PC-3 (cell line): ENCODE measurements at regions not wholly inside any gene's neighbourhood (a gene's known extent, or its start where the extent isn't known, plus 50 kb on each side); places are given as distances from the start of the nearest gene placed in this dataset.

Source experiments
- ATAC-seq: fragments of 200-7000 bp; cut with Tn5 transposase; 2 replicates; pipeline ENCODE4 v1.9.1; 2020; ENCODE audit warnings: mild to moderate bottlenecking, moderate library complexity
- BruUV-seq: library from RNA; stranded (reverse); fragments of 400-500 nt; replicated peaks from 2 replicates; lab custom pipeline; 2021; lab: Mats Ljungman, UMichigan
- CTCF ChIA-PET: fragments of 300-600 bp; sonication (Branson Sonifier 250); formaldehyde crosslinking; loops from one replicate; lab custom pipeline; 2022; ENCODE audit warnings: antibody characterized with exemption; lab: Charles Lee
- POLR2A ChIA-PET: fragments of 300-600 bp; sonication (Branson Sonifier 250); formaldehyde crosslinking; loops from one replicate; lab custom pipeline; 2022; ENCODE audit warnings: antibody characterized with exemption; ENCODE audit not compliant: unreplicated experiment; lab: Charles Lee
- DNase-seq: peaks from one replicate; pipeline ENCODE4 v3.0.0-alpha.2; 2015
- H2AFZ ChIP-seq: fragments of 300-600 bp; sonication (generic); 2 replicates; pipeline ENCODE4 v1.6.0; 2016; ENCODE audit warnings: antibody characterized with exemption, low read length
- H3F3A ChIP-seq: fragments of 300-600 bp; sonication (generic); one replicate; pipeline ENCODE4 v1.6.0; 2017; ENCODE audit warnings: antibody characterized with exemption, low read length, control low read depth, mild to moderate bottlenecking; ENCODE audit not compliant: unreplicated experiment
- H3K27ac ChIP-seq: fragments of 300-600 bp; sonication (generic); 2 replicates; pipeline ENCODE4 v1.5.1; 2016; ENCODE audit warnings: mild to moderate bottlenecking, low read length
- H3K27me3 ChIP-seq: fragments of 300-600 bp; sonication (generic); 2 replicates; pipeline ENCODE4 v1.6.1; 2016; ENCODE audit warnings: low read length, mixed read lengths
- H3K36me3 ChIP-seq: fragments of 300-600 bp; sonication (generic); 2 replicates; pipeline ENCODE4 v1.6.1; 2016; ENCODE audit warnings: low read depth, mixed run types, low read length, mixed read lengths
- H3K4me1 ChIP-seq: fragments of 300-600 bp; sonication (generic); 2 replicates; pipeline ENCODE4 v1.5.1; 2016; ENCODE audit warnings: low read length; ENCODE audit not compliant: insufficient read depth
- H3K4me2 ChIP-seq: fragments of 300-600 bp; sonication (generic); 2 replicates; pipeline ENCODE4 v1.6.0; 2016; ENCODE audit warnings: low read length
- H3K4me3 ChIP-seq: fragments of 300-600 bp; sonication (generic); 2 replicates; pipeline ENCODE4 v1.5.1; 2016; ENCODE audit warnings: mild to moderate bottlenecking, low read length, mixed read lengths
- H3K79me2 ChIP-seq: fragments of 300-600 bp; sonication (generic); 2 replicates; pipeline ENCODE4 v1.6.1; 2017; ENCODE audit warnings: low read length, mixed read lengths
- H3K9ac ChIP-seq: fragments of 300-600 bp; sonication (generic); 2 replicates; pipeline ENCODE4 v1.6.0; 2016; ENCODE audit warnings: mild to moderate bottlenecking, low read length
- H3K9me2 ChIP-seq: fragments of 300-600 bp; sonication (generic); replicated peaks from 2 replicates; pipeline ENCODE4 v1.6.1; 2016; ENCODE audit warnings: mixed run types, low read length, mixed read lengths
- H3K9me3 ChIP-seq: fragments of 300-600 bp; sonication (generic); 2 replicates; pipeline ENCODE4 v1.6.1; 2016; ENCODE audit warnings: low read length, mixed read lengths
- H4K20me1 ChIP-seq: fragments of 300-600 bp; sonication (generic); 2 replicates; pipeline ENCODE4 v1.6.1; 2016; ENCODE audit warnings: low read length, mixed read lengths
- EZH2 ChIP-seq: fragments of 300-600 bp; sonication (generic); IDR thresholded peaks from one replicate; pipeline ENCODE4 v1.6.1; 2017; ENCODE audit warnings: antibody characterized with exemption, mild to moderate bottlenecking, low read length; ENCODE audit not compliant: unreplicated experiment
- EZH2phosphoT487 ChIP-seq: fragments of 300-600 bp; sonication (generic); IDR thresholded peaks from 2 replicates; pipeline ENCODE4 v1.6.1; 2018; ENCODE audit warnings: mild to moderate bottlenecking, antibody characterized with exemption, low read length, borderline replicate concordance
- intact Hi-C: fragments of 100-400 bp; cut with micrococcal nuclease; formaldehyde crosslinking; loops from 2 replicates; pipeline ENCODE4 v1.9.0; 2023
- TF ChIP-seq, protein P1 (sequence below): fragments of 300-600 bp; sonication (generic); conservative IDR thresholded peaks from 2 replicates; pipeline ENCODE4 v1.5.1; 2017; ENCODE audit warnings: antibody characterized with exemption, low read depth, mild to moderate bottlenecking, low read length

DNA sequence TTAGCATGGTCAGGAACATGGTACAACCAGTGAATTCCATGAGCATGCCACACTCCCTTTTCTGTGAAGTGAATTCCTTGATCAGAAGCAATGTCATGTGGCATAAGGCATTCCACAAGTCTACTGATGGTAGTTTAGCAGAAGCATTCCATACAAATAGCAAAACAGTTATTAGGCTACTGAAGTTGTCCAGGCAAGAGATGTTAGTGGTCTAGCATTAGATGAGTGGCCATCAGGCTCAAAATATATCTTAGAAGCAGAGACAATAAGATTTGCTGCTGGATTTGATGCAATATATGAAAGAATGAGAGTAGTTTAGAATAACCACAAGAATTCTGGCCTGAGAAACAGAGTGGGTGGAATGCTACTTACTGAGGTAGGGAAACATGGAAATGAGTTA, 355.3 kb upstream of the NRXN1 start:
- ATAC-seq (no peak), DNase-seq (no peak)
- Histone ChIP-seq H3K27ac (no peak overlapping the region), H2AFZ (no peak overlapping the region), H3K9me3 (no peaks in the 10 kb centered on the region), H3K36me3 (no peaks in the 10 kb centered on the region), H3K4me3 (no peak overlapping the region), H3K4me1 (no peaks in the 10 kb centered on the region), H3F3A (no peaks in the 10 kb centered on the region), H3K27me3 (no peaks in the 10 kb centered on the region), H3K9ac (no peak overlapping the region), H4K20me1 (no peaks in the 10 kb centered on the region), H3K9me2 (no peaks in the 10 kb centered on the region), H3K4me2 (no peak overlapping the region), H3K79me2 (no peaks in the 10 kb centered on the region)
- ChIA-PET CTCF (no interaction called here), POLR2A (no interaction called here)
- no TSS peak for BruUV-seq
- TF ChIP-seq EZH2phosphoT487 (no peak), EZH2 (no peak)
- TF ChIP-seq, protein P1, sequence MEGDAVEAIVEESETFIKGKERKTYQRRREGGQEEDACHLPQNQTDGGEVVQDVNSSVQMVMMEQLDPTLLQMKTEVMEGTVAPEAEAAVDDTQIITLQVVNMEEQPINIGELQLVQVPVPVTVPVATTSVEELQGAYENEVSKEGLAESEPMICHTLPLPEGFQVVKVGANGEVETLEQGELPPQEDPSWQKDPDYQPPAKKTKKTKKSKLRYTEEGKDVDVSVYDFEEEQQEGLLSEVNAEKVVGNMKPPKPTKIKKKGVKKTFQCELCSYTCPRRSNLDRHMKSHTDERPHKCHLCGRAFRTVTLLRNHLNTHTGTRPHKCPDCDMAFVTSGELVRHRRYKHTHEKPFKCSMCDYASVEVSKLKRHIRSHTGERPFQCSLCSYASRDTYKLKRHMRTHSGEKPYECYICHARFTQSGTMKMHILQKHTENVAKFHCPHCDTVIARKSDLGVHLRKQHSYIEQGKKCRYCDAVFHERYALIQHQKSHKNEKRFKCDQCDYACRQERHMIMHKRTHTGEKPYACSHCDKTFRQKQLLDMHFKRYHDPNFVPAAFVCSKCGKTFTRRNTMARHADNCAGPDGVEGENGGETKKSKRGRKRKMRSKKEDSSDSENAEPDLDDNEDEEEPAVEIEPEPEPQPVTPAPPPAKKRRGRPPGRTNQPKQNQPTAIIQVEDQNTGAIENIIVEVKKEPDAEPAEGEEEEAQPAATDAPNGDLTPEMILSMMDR, result no peak
- intact Hi-C loops, result no loop called here

DNA sequence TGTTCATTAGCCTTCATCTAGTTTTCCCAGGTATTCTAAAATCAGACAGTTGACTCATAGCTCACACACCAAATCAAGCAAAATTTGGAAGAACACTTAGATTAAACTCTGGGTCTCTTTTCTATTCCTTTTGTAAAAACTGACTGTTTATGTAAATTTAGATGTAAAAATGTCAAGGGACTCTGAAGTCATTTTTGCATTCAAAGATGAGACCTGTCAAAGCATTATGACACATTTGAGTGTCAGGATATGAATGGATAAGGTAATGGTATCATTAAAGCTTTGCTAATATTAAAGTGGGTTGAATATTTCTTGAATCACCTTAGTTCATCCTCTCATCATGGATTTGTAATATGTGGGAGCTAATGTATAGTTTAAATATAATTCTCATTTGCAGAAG, 348.1 kb upstream of the NRXN1 start:
- Histone ChIP-seq H2AFZ (no peak overlapping the region), H3K9ac (no peak overlapping the region), H3F3A (no peaks in the 10 kb centered on the region), H3K4me1 (no peaks in the 10 kb centered on the region), H3K9me2 (no peaks in the 10 kb centered on the region), H3K27ac (no peak overlapping the region), H4K20me1 (no peaks in the 10 kb centered on the region), H3K4me3 (no peak overlapping the region), H3K4me2 (no peak overlapping the region), H3K27me3 (no peaks in the 10 kb centered on the region), H3K79me2 (no peaks in the 10 kb centered on the region), H3K9me3 (no peaks in the 10 kb centered on the region), H3K36me3 (no peaks in the 10 kb centered on the region)
- DNase-seq, result no peak
- CTCF ChIA-PET, result no interaction called here
- ATAC-seq, result no peak
- POLR2A ChIA-PET, result no interaction called here
- TF ChIP-seq EZH2, result no peak
- TF ChIP-seq EZH2phosphoT487, result no peak
- TF ChIP-seq, protein P1, result no peak
- intact Hi-C loops, result no loop called here
- BruUV-seq, result no TSS peak

DNA sequence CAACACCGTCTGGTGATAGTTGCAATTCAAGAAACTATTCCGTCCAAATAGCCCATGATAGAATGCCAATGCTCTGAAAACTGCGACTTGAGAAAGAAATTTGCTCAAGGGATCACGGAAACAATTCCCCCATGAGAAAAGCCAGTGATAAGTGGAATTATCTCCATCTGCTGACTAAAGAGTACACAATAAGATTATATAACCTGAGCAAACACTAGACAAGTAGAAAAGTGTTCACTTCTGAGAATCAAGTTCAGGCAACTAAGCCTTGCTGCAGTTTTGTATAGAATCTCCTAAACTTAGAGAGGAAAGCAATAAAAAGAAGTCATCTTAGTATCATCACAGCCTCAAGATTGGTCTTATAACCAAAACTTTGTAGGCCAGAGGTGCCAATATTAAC, 336.3 kb upstream of the NRXN1 start:
- H3K36me3 ChIP-seq, result no peaks in the 10 kb centered on the region
- H3K9me3 ChIP-seq, result no peaks in the 10 kb centered on the region
- H3K4me2 ChIP-seq, result no peak overlapping the region
- no peaks in the 10 kb centered on the region for H3K4me1 ChIP-seq
- no peak for TF ChIP-seq EZH2phosphoT487
- TF ChIP-seq EZH2, result no peak
- TF ChIP-seq, protein P1, result no peak
- no peak overlapping the region for H3K27ac ChIP-seq
- no peaks in the 10 kb centered on the region for H3K9me2 ChIP-seq
- H4K20me1 ChIP-seq, result no peaks in the 10 kb centered on the region
- H3K4me3 ChIP-seq, result no peak overlapping the region
- H3K79me2 ChIP-seq, result no peaks in the 10 kb centered on the region
- intact Hi-C loops, result no loop called here
- H3K27me3 ChIP-seq, result no peaks in the 10 kb centered on the region
- H2AFZ ChIP-seq, result no peak overlapping the region
- POLR2A ChIA-PET, result no interaction called here
- DNase-seq (no peak), ATAC-seq (no peak)
- no peaks in the 10 kb centered on the region for H3F3A ChIP-seq
- no TSS peak for BruUV-seq
- CTCF ChIA-PET, result no interaction called here
- H3K9ac ChIP-seq, result no peak overlapping the region
